GM18511 (cell line): ENCODE measurements at regions not wholly inside any gene's neighbourhood (a gene's known extent, or its start where the extent isn't known, plus 50 kb on each side); places are given as distances from the start of the nearest gene placed in this dataset.

Experiments
- ATAC-seq: cut with Tn5 transposase; IDR thresholded peaks from one replicate; pipeline ENCODE4 v1.9.1; 2021; ENCODE audit warnings: mild to moderate bottlenecking, moderate library complexity; ENCODE audit not compliant: unreplicated experiment

- no peak for ATAC-seq
Observed at GRCh38 chr3:3745693-3746092, 53.5 kb upstream of the LRRN1 start.

DNA sequence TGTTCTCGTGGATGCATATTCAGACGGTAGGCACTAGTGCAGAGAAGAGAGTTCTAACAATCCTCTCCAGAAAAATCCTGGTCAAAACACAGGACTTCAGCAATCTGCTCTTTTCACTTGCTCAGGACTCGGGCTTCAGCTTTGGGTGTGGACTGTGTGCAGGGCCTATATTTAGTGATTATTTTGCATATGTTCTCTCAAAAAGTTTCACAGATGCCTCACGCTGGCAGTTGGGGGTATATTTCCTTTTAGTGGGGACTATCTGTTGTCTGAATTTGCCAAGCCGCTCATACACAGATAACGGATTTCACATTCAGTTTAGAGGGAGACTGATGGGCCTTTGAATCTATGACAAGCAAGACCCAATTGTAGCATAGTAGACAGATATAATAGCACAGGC is 54.4 kb upstream of the LRRN1 start:
- ATAC-seq = no peak

DNA sequence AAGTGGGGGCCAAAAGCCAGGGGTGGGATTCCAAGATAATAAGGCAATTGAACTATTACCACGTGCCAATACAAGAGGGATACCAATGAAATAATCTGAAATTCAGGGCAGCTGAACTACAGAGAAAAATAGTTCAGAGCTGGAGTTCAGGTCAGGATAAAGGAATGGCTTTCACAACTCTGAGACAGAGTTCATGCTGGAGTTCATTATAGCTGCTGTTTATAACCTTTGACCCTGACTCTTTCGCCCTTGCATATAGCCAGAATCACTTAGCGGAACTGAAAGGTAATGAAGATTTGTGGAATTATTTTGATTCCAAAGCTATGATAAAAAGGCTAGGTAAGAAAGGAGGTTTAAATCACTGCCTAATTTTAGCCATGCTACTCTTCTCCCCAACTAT is 55.5 kb upstream of the LRRN1 start:
- ATAC-seq = no peak

- ATAC-seq = no peak
Observed at GRCh38 chr3:3740061-3740460, 59.2 kb upstream of the LRRN1 start.

DNA sequence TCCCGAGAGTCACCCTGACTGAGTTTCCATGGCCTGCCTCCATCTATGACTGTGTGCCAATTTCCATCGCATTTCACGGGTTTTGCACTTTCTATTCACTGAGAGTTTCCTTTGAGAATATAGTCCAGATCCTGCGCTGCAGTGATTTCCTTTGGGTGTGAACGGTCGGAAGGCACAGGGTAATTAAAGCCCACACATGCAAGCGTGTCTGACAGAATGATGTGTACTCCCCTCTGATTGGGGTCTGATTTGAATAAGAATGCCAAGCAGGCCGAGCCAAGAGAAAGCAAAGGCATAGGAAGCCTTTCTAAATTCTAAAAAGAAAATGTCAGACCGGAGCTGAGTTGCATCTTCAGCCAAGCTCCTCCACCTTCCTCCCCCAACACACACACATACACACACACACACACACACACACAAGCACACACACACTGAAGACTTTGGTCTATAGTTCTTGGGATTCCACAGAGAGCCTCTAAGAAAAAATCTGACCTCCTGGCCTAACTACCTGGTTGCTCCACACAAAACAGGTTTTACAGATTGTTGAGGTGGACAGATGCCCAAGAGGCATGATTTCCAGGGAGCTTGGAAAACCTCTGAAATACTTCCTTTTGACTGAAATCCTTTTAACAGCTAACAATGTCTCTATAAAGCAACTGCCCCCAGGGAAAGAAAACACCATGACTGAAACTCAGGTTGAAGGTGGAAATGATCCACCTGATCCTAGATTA is 59.7 kb upstream of the LRRN1 start:
- no peak for ATAC-seq

GRCh38 chr3:3737531-3737930 is 61.7 kb upstream of the LRRN1 start:
- no peak for ATAC-seq

- no peak for ATAC-seq
Observed at GRCh38 chr3:3735919-3736318, 63.3 kb upstream of the LRRN1 start.

GRCh38 chr3:3734881-3735280 is 64.3 kb upstream of the LRRN1 start:
- no peak for ATAC-seq

- no peak for ATAC-seq
Observed at GRCh38 chr3:3729261-3729660, 70.0 kb upstream of the LRRN1 start.

DNA sequence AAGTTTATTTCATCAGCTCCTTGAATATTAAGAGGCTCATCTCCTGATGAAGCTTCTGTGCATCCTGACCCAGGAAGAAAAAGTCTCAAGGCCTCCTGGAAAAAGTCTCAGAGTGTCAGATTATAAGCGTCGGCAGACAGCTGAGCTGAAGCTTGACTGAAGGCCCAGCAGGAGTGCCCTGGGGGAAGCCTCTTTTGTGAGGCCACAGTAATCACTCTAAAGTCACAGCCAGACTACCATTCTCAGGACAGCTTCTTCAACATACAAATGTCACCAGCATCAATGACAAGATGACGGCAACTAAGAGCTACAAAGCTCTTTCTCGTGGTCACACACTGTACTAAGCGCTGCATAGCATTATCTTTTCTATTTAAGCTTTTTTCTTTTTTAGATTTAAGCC is 72.7 kb upstream of the LRRN1 start:
- no peak for ATAC-seq

GRCh38 chr3:3714572-3714971 is 84.7 kb upstream of the LRRN1 start:
- no peak for ATAC-seq

GRCh38 chr3:3712971-3713370 is 86.3 kb upstream of the LRRN1 start:
- no peak for ATAC-seq

- ATAC-seq = no peak
Observed at GRCh38 chr3:3708769-3709115, 90.5 kb upstream of the LRRN1 start.

DNA sequence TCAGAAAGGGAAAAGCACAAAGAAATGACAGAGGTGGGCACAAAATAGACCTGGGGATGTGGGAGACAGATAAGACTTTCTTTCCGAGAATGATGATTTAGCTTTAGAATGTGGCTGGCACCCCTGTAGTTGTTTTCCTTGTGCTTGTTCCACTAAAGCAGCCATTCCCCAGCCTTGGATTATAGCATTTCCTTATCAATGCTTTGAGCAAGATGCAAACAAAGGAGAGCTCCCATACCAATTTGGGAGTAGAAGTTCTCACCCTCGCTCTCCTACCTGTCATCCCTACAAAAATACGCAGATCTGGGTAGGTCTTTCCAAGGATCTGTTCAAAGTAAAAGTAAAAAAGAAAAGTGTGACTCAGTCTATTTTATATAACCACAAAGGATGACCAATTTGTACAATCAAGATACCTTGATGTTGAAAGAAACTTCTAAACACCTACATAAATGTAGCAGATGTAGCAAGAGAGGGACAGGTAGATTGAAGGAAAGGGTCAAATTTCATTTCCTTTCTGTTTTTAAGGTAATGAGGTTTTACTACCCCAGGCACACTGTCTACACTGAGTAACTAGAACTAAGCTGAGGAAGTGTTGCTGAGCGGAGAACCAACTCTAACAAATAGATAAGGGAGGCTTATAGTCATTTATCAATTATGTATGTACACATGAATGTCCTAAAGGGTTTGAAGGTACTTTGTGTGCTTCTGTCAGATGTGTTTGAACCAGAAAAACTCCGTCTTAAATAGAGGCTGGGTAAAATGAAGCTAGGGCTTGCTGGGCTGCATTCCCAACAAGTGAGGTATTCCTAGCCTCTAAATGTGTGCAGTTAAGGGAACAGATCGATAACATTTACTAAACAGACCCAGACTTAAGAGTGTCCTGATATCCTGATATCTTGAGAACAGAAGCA is 91.1 kb upstream of the LRRN1 start:
- no peak for ATAC-seq

- no peak for ATAC-seq
Observed at GRCh38 chr3:3705090-3705775, 94.0 kb upstream of the LRRN1 start.

DNA sequence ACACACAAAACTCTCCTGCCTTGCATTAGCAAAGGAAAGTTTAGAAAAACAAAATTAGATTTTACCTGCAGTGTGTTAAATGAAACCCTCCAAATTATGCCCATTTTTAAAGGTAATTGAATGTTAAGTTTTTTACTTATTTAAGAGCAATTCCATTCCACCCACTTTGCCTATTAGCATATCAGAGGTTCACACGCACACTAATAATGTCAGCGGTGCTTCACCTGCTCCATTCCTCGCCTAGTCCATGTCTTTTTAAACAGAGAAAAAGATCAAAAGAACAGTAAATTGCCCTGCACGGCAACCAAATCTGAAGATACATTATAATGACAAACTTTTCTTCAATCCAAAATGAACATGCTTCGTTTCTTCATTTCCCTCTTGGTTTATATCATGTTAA is 97.3 kb upstream of the LRRN1 start:
- ATAC-seq = no peak

GRCh38 chr3:3699816-3700633 is 99.2 kb upstream of the LRRN1 start:
- no peak for ATAC-seq

- no peak for ATAC-seq
Observed at GRCh38 chr3:3699407-3699806, 99.8 kb upstream of the LRRN1 start.

DNA sequence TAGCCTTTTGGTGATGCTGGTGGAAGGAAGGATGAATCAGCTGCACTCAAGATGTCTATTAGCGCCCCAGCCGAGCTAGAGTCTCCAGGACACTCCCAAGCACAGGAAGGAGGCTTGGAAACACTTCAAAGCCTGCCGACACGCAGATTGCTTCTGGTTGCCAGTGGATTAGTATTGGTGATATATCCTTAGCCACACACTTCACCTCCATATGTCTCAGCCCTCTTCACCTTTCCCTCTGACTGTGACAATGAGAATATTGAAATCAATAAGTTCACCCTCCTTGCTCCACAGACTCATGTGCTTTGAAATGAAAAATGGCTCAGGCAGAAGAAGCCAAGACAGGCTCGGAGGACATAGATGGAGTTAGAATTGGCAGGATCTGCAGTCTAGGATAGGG is 102.9 kb upstream of the LRRN1 start:
- no peak for ATAC-seq

- no peak for ATAC-seq
Observed at GRCh38 chr3:3693593-3693992, 105.6 kb upstream of the LRRN1 start.
